ENCODE measurements at regions not wholly inside any gene's neighbourhood (a gene's known extent, or its start where the extent isn't known, plus 50 kb on each side); places are given as distances from the start of the nearest gene placed in this dataset.

DNA sequence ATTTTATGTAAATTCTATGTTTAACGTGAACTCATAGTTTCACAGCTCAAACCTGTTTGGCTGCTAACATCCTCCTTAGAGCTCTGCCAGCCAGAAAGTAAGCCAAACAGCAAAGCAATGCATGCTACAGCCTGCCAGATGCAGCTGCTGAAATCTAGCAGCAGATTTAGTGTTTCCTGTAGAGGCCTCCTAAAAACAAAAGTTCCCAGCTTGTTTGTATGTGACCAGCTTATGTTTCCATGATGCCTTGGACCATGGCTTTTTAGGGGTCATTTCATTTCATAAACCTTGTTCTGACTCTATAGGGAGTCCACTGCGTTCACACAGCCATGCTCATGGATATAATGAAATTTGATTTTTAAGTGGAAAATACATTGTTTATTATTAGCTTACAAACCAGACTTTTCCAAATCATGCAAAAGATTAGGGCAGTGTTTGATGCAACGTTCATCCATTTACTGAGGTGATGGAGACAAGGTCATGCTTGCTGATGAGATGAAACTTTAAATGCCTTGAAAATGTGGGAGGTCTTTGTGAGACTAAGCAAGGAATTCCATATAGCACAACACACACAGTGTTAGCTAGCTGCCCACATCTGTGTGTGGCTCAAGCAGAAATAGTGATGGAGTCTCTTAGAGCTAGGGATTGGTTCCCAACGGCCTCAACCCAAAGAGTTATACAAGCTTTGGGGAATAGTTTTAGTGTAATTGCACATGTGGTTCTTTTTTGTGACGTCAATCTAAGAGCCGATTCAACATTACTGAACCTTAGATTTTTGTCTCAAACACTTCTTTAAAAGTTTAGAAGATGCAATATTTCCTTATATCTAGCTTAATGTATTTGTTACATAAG is 157.5 kb upstream of the LRIG3 start:
- BruUV-seq (replicated peaks): no TSS peak
- Histone ChIP-seq H3K4me1 (ENCODE audit: control insufficient read depth, insufficient read depth, low read length) (no peaks in the 10 kb centered on the region), H3K27ac (ENCODE audit: low read length) (no peak overlapping the region), H3K27me3 (ENCODE audit: control insufficient read depth, insufficient read depth, low read length) (no peaks in the 10 kb centered on the region; the same call in 1 of the 2 replicates), H3K9me3 (ENCODE audit: control insufficient read depth, insufficient read depth, low read depth, low read length) (no peaks in the 10 kb centered on the region), H3K36me3 (ENCODE audit: control insufficient read depth, insufficient read depth, low read length) (no peaks in the 10 kb centered on the region), H3K4me3 (ENCODE audit: low read depth in 2 of 2, low read length in 2 of 2) (no peak overlapping the region)
- TF ChIP-seq SIN3A (IDR thresholded peaks at IDR 0.05; ENCODE audit: borderline replicate concordance, insufficient read depth, low read depth, low read length) (no peak), CTCF (IDR thresholded peaks at IDR 0.05) (no peak), TCF7L2 (IDR thresholded peaks at IDR 0.05; ENCODE audit: low read depth, low read length) (no peak), REST (IDR thresholded peaks at IDR 0.05; ENCODE audit: insufficient read depth in 1 of 2, low read depth in 2 of 2, low read length in 1 of 2) (no peak), POLR2AphosphoS5 (IDR thresholded peaks at IDR 0.05; ENCODE audit: low read depth, low read length) (no peak)
- in situ Hi-C loops (cut with HindIII; ENCODE audit: low pct_unique_long_range_greater_than_20kb, low sequenced_read_pairs): no loop called here
- ChIA-PET CTCF (no interaction called here), POLR2A (no interaction called here)
- intact Hi-C loops (cut with micrococcal nuclease; ENCODE audit: unreplicated experiment): no loop called here
- no peak for DNase-seq (ENCODE audit: low read depth, low spot score)
- ATAC-seq: no peak

- no peak for DNase-seq (ENCODE audit: low read depth, low spot score)
- no peak overlapping the region for H3K4me3 ChIP-seq (ENCODE audit: low read depth in 2 of 2, low read length in 2 of 2)
- no peaks in the 10 kb centered on the region; the same call in 1 of the 2 replicates for H3K27me3 ChIP-seq (ENCODE audit: control insufficient read depth, insufficient read depth, low read length)
- ATAC-seq: no peak
- no peaks in the 10 kb centered on the region for H3K4me1 ChIP-seq (ENCODE audit: control insufficient read depth, insufficient read depth, low read length)
- no peaks in the 10 kb centered on the region for H3K9me3 ChIP-seq (ENCODE audit: control insufficient read depth, insufficient read depth, low read depth, low read length)
- BruUV-seq (replicated peaks): no TSS peak
- POLR2A ChIA-PET: no interaction called here
- H3K36me3 ChIP-seq (ENCODE audit: control insufficient read depth, insufficient read depth, low read length): no peaks in the 10 kb centered on the region
- in situ Hi-C loops (cut with HindIII; ENCODE audit: low pct_unique_long_range_greater_than_20kb, low sequenced_read_pairs) (no loop called here), intact Hi-C loops (cut with micrococcal nuclease; ENCODE audit: unreplicated experiment) (no loop called here)
- H3K27ac ChIP-seq (ENCODE audit: low read length): no peak overlapping the region
- TF ChIP-seq SIN3A (IDR thresholded peaks at IDR 0.05; ENCODE audit: borderline replicate concordance, insufficient read depth, low read depth, low read length) (no peak), REST (IDR thresholded peaks at IDR 0.05; ENCODE audit: insufficient read depth in 1 of 2, low read depth in 2 of 2, low read length in 1 of 2) (no peak), CTCF (IDR thresholded peaks at IDR 0.05) (no peak), POLR2AphosphoS5 (IDR thresholded peaks at IDR 0.05; ENCODE audit: low read depth, low read length) (no peak), TCF7L2 (IDR thresholded peaks at IDR 0.05; ENCODE audit: low read depth, low read length) (no peak)
- CTCF ChIA-PET: no interaction called here
Observed at GRCh38 chr12:59077153-59077552, 156.8 kb upstream of the LRIG3 start.
